ENCODE measurements at regions not wholly inside any gene's neighbourhood (a gene's known extent, or its start where the extent isn't known, plus 50 kb on each side); places are given as distances from the start of the nearest gene placed in this dataset.
A peak's percentile ranks its signal among the peaks of the same experiment; 100 is the strongest.

GRCh38 chr2:126795656-126796055 lies 103.0 kb upstream of the TEX51 start:
- Mint-ChIP-seq H3K9me3 (peaks cover 1% of the 10 kb centered on the region), H3K27me3 (ENCODE audit: insufficient read depth) (peaks cover 6% of the 10 kb centered on the region), H3K27ac (no peak overlapping the region), H3K4me1 (peaks cover 4% of the 10 kb centered on the region), H3K4me3 (no peak overlapping the region), H3K36me3 (ENCODE audit: low read depth) (no peaks in the 10 kb centered on the region)
- Histone ChIP-seq H3K9ac (ENCODE audit: extremely low read depth, low read length, poor library complexity, severe bottlenecking) (no peak overlapping the region), H3K4me1 (ENCODE audit: control insufficient read depth, insufficient read depth, low read length) (no peaks in the 10 kb centered on the region), H3K4me3 (ENCODE audit: low read length) (no peak overlapping the region), H3K27ac (ENCODE audit: low read depth, low read length) (no peak overlapping the region), H3K9me3 (ENCODE audit: control insufficient read depth, low read length) (no peaks in the 10 kb centered on the region), H3K36me3 (ENCODE audit: control insufficient read depth, insufficient read depth, low read length) (no peaks in the 10 kb centered on the region), H3K27me3 (ENCODE audit: control insufficient read depth, insufficient read depth, low read length, poor library complexity, severe bottlenecking) (no peaks in the 10 kb centered on the region)
- peak; percentile 15 for DNase-seq
- TF ChIP-seq CTCF (conservative IDR thresholded peaks at IDR 0.05) = no peak
- WGBS, 2 experiments (ENCODE audit: insufficient coverage in 1 of 2, insufficient read length in 1 of 2) = 90 to 92% methylated on average over 7 to 8 of the region's 8 CpGs

GRCh38 chr2:126796931-126797621 lies 101.6 kb upstream of the TEX51 start:
- peak; percentile 22 for DNase-seq
- Mint-ChIP-seq H3K4me3 (no peak overlapping the region), H3K9me3 (peaks cover 1% of the 10 kb centered on the region), H3K4me1 (peaks cover 6% of the 10 kb centered on the region), H3K27me3 (ENCODE audit: insufficient read depth) (peaks cover 4% of the 10 kb centered on the region), H3K36me3 (ENCODE audit: low read depth) (no peaks in the 10 kb centered on the region), H3K27ac (no peak overlapping the region)
- no peak for TF ChIP-seq CTCF (conservative IDR thresholded peaks at IDR 0.05)
- 95 to 100% methylated on average over 8 to 14 of the region's 14 CpGs for WGBS, 2 experiments (ENCODE audit: insufficient coverage in 1 of 2, insufficient read length in 1 of 2)
- Histone ChIP-seq H3K4me1 (ENCODE audit: control insufficient read depth, insufficient read depth, low read length) (peaks cover under 1% of the 10 kb centered on the region), H3K9me3 (ENCODE audit: control insufficient read depth, low read length) (no peaks in the 10 kb centered on the region), H3K27ac (ENCODE audit: low read depth, low read length) (no peak overlapping the region), H3K9ac (ENCODE audit: extremely low read depth, low read length, poor library complexity, severe bottlenecking) (no peak overlapping the region), H3K27me3 (ENCODE audit: control insufficient read depth, insufficient read depth, low read length, poor library complexity, severe bottlenecking) (no peaks in the 10 kb centered on the region), H3K4me3 (ENCODE audit: low read length) (no peak overlapping the region), H3K36me3 (ENCODE audit: control insufficient read depth, insufficient read depth, low read length) (no peaks in the 10 kb centered on the region)

GRCh38 chr2:126797622-126798275 lies 100.9 kb upstream of the TEX51 start:
- TF ChIP-seq CTCF (conservative IDR thresholded peaks at IDR 0.05) = no peak
- no peak overlapping the region for H3K4me3 Mint-ChIP-seq
- WGBS, 2 experiments (ENCODE audit: insufficient coverage in 1 of 2, insufficient read length in 1 of 2) = 94 to 96% methylated on average over 7 to 13 of the region's 13 CpGs
- H3K27ac ChIP-seq (ENCODE audit: low read depth, low read length) = no peak overlapping the region
- peaks cover 4% of the 10 kb centered on the region for H3K27me3 Mint-ChIP-seq (ENCODE audit: insufficient read depth)
- no peaks in the 10 kb centered on the region for H3K36me3 Mint-ChIP-seq (ENCODE audit: low read depth)
- H3K27me3 ChIP-seq (ENCODE audit: control insufficient read depth, insufficient read depth, low read length, poor library complexity, severe bottlenecking) = no peaks in the 10 kb centered on the region
- H3K4me3 ChIP-seq (ENCODE audit: low read length) = no peak overlapping the region
- H3K4me1 Mint-ChIP-seq = peaks cover 6% of the 10 kb centered on the region
- no peaks in the 10 kb centered on the region for H3K9me3 ChIP-seq (ENCODE audit: control insufficient read depth, low read length)
- peaks cover 1% of the 10 kb centered on the region for H3K9me3 Mint-ChIP-seq
- peak; percentile 29 for DNase-seq
- no peak overlapping the region for H3K9ac ChIP-seq (ENCODE audit: extremely low read depth, low read length, poor library complexity, severe bottlenecking)
- no peak overlapping the region for H3K27ac Mint-ChIP-seq
- no peaks in the 10 kb centered on the region for H3K36me3 ChIP-seq (ENCODE audit: control insufficient read depth, insufficient read depth, low read length)
- peaks cover 5% of the 10 kb centered on the region for H3K4me1 ChIP-seq (ENCODE audit: control insufficient read depth, insufficient read depth, low read length)

Measured in endodermal cell (in vitro differentiated cells).